AG04449 (cell line): ENCODE measurements at regions not wholly inside any gene's neighbourhood (a gene's known extent, or its start where the extent isn't known, plus 50 kb on each side); places are given as distances from the start of the nearest gene placed in this dataset.

Experiments
- CTCF ChIA-PET: fragments of 350-600 bp; formaldehyde crosslinking; extraction: SDS; loops from one replicate; lab custom pipeline; 2021; ENCODE audit warnings: antibody characterized with exemption; lab: Yijun Ruan, JAX
- POLR2A ChIA-PET: fragments of 400-600, 350-600 bp; formaldehyde crosslinking; extraction: SDS; loops from one replicate; lab custom pipeline; 2020; ENCODE audit warnings: antibody characterized with exemption, inconsistent platforms; lab: Yijun Ruan, JAX
- DNase-seq: peaks from one replicate; pipeline ENCODE4 v3.0.0-alpha.2; 2010; ENCODE audit warnings: low read depth, low spot score
- H3K4me3 ChIP-seq: 2 replicates; pipeline ENCODE4 v1.5.1; 2011; ENCODE audit warnings: low read depth, mild to moderate bottlenecking, control low read depth, low read length
- CTCF ChIP-seq: IDR thresholded peaks from one replicate; pipeline ENCODE4 v1.5.1; 2011; ENCODE audit warnings: mild to moderate bottlenecking, moderate library complexity, low read length, control low read depth, inconsistent platforms; ENCODE audit not compliant: insufficient read depth; ENCODE audit errors: missing control alignments

- no peak for TF ChIP-seq CTCF
- POLR2A ChIA-PET, result no interaction called here
- no peak overlapping the region for H3K4me3 ChIP-seq
- no peak for DNase-seq
- CTCF ChIA-PET, result no interaction called here
These were observed 810.5 kb upstream of the LRFN5 start for GRCh38 chr14:40796168-40796567.

- no peak overlapping the region for H3K4me3 ChIP-seq
- TF ChIP-seq CTCF, result no peak
- DNase-seq, result no peak
- ChIA-PET CTCF (no interaction called here), POLR2A (no interaction called here)
These were observed 821.8 kb upstream of the LRFN5 start for GRCh38 chr14:40784860-40785259.

- no peak for DNase-seq
- ChIA-PET POLR2A (no interaction called here), CTCF (no interaction called here)
- H3K4me3 ChIP-seq, result no peak overlapping the region
- TF ChIP-seq CTCF, result no peak
These were observed 844.0 kb upstream of the LRFN5 start for GRCh38 chr14:40762685-40763084.

GRCh38 chr14:40762177-40762576, 844.5 kb upstream of the LRFN5 start:
- POLR2A ChIA-PET, result no interaction called here
- no peak overlapping the region for H3K4me3 ChIP-seq
- CTCF ChIA-PET, result no interaction called here
- DNase-seq, result no peak
- TF ChIP-seq CTCF, result no peak

- H3K4me3 ChIP-seq, result no peak overlapping the region
- CTCF ChIA-PET, result no interaction called here
- no peak for DNase-seq
- no peak for TF ChIP-seq CTCF
- POLR2A ChIA-PET, result no interaction called here
These were observed 846.0 kb upstream of the LRFN5 start for GRCh38 chr14:40760704-40761103.

GRCh38 chr14:40758076-40758475, 848.6 kb upstream of the LRFN5 start:
- no peak overlapping the region for H3K4me3 ChIP-seq
- no peak for TF ChIP-seq CTCF
- ChIA-PET CTCF (no interaction called here), POLR2A (no interaction called here)
- DNase-seq, result no peak
